Sciatic nerve (tissue), 2 donors: ENCODE measurements at regions not wholly inside any gene's neighbourhood (a gene's known extent, or its start where the extent isn't known, plus 50 kb on each side); places are given as distances from the start of the nearest gene placed in this dataset.
"Not testable (repeated sequence)": the region's sequence is repeated elsewhere in the genome, so short reads cannot be mapped to it uniquely, and the experiment has no call there.

Experiments used
- ATAC-seq: fragments of 200-7000 bp; cut with Tn5 transposase; one replicate; pipeline ENCODE4 v1.9.1; 2020; ENCODE audit warnings: mild to moderate bottlenecking, moderate library complexity
- DNase-seq: peaks from one replicate; pipeline ENCODE4 v3.0.0-alpha.2; 2020; ENCODE audit warnings: low spot score
- intact Hi-C: fragments of 100-400 bp; cut with DNase I; formaldehyde crosslinking; loops from one replicate; pipeline ENCODE4 v1.14.2; 2022
- donor health status: DM: no; HTN: no; CAD: no.
- donor health status: DM: no; HTN: no; CAD: no.

DNA sequence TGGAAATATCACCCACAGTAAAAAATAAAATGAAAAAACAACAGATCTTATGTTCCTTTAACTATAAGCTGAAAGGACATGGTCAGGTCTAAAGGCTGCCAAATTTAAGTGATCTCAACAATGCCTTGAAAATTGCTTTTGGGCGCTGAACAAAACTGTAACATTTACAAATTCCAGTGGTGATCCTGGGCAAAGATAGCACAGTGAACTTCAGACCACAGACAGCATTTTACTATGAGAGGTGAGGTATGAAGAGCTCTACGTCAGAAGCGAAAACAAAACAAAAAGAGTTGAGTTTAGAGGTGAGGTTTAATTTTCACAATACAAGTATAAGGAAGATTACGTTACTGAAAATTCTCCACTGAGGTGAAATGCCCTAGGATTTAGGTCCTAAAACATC, 165.8 kb upstream of the STK32A start:
- ATAC-seq, result no peak
- DNase-seq, result no peak
- intact Hi-C loops, result no loop called here

- intact Hi-C loops, result no loop called here
- no peak for ATAC-seq
- DNase-seq, result no peak
Measured at GRCh38 chr5:147072622-147073021, 162.2 kb upstream of the STK32A start.

DNA sequence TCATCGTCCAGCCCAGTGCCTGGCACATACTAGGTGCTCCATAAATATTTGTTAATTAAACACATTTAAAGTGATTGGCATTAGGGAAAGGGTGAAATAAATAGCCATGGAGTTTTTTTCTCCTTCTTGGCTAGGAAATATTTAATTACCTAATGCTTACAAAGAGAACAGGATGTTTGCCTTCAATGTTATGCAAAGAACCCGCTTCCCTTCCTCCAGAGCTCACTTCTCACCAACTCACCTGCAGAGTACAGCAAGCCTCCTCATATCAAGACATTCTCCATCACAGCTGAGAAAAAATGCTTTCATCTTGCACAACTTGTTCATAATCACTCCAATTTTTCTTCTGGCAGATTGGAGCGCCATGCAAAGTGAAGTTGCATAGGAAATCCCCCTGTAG, 161.7 kb upstream of the STK32A start:
- DNase-seq, result no peak
- ATAC-seq, result no peak
- intact Hi-C loops, result no loop called here

DNA sequence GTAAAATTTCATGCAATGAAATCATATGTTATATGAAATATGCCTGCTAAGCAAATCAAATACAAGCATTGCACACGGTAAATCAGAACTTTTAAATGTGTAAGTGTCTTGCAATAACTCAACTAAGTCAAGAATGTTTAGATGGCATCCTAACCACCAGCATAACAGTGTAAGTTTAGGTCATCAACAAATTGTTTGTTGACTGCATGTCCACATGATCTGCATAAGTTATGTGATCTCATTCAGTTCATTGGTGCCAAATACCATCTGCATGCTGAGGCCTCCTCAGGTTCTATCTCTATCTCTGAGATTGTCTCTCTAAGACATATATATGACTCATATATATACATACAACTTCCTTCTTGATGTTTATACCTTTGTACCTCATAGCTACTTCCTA, 159.6 kb upstream of the STK32A start:
- ATAC-seq (no peak), DNase-seq (no peak)
- intact Hi-C loops, result no loop called here

DNA sequence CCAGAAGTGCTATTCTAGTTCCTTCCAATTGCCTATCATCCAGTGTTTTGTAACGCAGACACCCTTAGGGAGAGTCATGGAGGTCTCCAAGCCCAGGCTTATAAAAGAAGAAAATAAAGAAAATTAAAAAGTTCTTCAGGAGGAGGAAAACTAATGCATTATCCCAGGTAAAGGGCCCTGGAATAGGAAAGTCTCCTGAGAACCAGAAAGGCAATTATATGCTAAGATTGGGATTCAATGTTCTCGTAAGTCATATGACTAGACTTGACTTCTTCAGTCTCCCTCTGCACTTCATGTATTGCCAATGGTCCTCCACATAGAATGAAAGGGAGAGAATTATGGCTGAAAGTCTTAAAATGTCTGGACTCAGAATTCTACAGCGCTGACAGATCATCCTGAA, 154.4 kb upstream of the STK32A start:
- DNase-seq (no peak), ATAC-seq (no peak)
- intact Hi-C loops, result no loop called here

DNA sequence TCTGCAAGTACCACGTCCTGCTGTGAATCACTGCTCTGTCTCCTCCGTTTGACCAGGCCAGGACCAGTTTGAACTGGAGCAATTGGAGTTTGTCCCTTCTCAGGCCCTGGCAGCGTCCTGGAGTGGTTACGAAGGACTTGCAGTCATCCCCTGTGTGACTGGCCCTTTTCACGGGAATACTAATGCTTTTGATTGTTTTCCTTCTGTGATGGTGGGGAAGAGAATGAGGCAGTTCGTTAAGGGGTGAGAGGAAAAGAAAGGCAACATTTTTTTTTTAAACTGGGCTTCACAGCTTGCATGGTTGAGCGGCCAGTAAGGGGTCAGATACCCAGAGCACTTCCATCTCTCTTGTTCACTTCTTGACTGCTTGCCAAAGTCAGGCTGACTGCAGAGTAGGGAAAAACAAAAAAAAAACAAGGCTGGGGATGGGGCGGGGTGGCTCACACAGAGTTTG, 153.5 kb upstream of the STK32A start:
- peak; percentile 65 for DNase-seq
- ATAC-seq, result peak; percentile 78
- intact Hi-C loops, result no loop called here

- DNase-seq (no peak), ATAC-seq (peak; percentile 61)
- intact Hi-C loops, result no loop called here
Measured at GRCh38 chr5:147084702-147085101, 150.1 kb upstream of the STK32A start.

- DNase-seq, result no peak
- intact Hi-C loops, result no loop called here
- ATAC-seq, result no peak
Measured at GRCh38 chr5:147085409-147085808, 149.4 kb upstream of the STK32A start.

DNA sequence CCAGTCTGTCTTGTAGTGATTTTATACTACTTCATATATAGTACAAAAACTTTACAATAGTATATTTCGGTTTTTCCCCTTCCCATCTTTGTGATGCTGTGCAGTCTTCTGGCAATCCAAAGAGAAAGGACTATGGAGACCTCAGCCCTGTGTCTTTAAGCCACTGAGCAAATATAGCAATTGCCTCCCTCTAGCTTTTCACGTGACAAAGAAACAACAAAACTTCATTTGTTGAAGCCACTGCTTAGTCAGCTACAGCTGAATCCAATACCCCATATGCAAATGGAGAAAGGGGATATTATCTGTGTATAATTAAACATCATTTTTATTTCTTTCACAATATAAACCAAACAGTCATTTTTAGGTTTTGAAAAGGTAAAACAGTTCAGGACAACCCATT, 142.8 kb upstream of the STK32A start:
- ATAC-seq, result no peak
- DNase-seq, result no peak
- intact Hi-C loops, result no loop called here

DNA sequence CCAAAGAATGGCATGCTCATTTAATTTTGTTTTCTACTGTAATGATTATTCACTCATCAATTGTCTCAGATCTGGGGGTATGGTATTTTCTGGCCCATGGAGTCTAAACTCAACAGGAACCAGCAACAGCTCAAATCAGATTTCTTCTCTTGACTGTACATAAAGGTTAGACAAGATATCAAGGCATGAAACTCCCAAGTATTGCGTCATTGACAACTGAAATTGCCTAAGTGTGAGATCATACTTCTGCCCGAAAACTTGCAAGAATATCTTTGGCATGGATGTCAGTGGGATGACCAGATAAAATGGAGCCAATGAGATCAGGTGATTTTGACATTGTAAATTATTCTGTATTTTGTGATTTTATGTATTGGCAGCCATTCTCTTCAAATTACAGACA, 141.7 kb upstream of the STK32A start:
- DNase-seq, result no peak
- intact Hi-C loops, result no loop called here

DNA sequence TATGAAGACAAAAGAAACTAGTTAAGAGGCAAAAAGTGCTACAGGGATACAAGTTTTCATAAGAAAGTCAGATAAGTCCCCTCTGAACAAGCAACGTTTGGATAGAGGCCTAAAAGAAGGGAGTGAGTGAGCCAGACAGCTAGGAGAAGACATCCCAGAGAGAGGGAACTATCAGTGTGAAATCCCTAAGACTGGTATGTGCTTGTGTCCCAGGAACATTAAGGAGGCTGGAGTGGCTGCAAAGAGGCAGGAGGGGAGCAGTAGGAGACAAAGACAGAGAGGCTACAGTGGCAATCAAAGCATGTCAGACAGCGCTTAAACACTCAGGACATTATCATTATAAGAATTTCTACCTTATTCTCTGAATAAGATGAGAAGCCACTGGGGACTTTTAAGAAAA, 139.1 kb upstream of the STK32A start:
- intact Hi-C loops, result no loop called here
- no peak for DNase-seq
- ATAC-seq, result no peak

More for the DNA sequence above, 141.7 kb upstream of the STK32A start:
- peak; percentile 42 for ATAC-seq

GRCh38 chr5:147098233-147098790, 136.5 kb upstream of the STK32A start:
- intact Hi-C loops, result no loop called here

DNA sequence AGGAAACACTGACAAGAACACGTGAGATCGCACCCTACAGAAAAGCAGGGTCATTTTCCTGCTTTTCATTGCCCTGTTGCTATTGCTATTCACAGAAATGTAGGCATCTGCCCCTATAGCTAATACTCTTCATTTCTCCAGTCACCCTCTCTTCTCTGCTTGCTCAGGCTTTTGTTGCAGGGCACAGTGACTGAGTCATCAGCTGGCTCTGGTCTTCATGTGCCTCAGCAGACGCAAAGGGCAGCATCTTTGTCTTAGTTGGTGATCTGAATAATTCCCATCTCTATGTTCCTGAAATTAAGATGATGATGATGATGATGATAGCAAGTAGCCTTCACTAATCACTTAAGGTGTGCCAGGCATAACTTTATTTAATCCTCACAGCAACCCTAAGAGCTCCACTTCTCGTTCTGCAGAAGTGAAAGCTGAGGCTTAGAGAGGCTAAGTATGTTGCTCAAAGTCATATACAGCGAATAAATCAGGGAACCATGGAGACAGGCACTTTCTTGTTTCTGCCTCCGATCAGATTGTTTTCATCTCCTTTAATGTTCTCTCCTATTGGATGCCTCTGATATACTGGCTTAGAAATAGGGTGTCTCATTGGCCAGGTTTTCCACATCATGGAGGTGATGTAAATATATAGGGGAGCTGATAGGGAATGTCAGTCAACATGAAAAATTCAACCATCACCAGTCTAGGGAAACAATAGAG, 133.0 kb upstream of the STK32A start:
- ATAC-seq (no peak), DNase-seq (no peak)
- intact Hi-C loops, result no loop called here

More at GRCh38 chr5:147098233-147098790, 136.5 kb upstream of the STK32A start:
- DNase-seq (no peak), ATAC-seq (peak; percentile 36)

- ATAC-seq (no peak), DNase-seq (no peak)
- intact Hi-C loops, result no loop called here
Measured at GRCh38 chr5:147112899-147113298, 121.9 kb upstream of the STK32A start.

- intact Hi-C loops, result no loop called here
- DNase-seq (no peak), ATAC-seq (no peak)
Measured at GRCh38 chr5:147113967-147114366, 120.9 kb upstream of the STK32A start.

DNA sequence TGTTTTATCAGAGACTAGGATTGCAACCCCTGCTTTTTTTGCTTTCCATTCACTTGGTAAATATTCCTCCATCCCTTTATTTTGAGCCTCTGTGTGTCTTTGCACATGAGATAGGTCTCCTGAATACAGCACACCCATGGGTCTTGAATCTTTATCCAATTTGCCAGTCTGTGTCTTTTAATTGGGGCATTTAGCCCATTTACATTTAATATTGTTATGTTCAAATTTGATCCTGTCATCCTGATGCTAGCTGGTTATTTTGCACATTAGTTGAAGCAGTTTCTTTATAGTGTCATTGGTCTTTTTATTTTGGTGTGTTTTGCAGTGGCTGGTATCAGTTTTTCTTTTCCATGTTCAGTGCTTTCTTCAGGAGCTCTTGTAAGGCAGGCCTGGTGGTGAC, 95.1 kb upstream of the STK32A start:
- intact Hi-C loops, DNase-seq, ATAC-seq: not testable (repeated sequence)

- DNase-seq, result no peak
- intact Hi-C loops, result no loop called here
- ATAC-seq, result no peak
Measured at GRCh38 chr5:147140558-147140957, 94.3 kb upstream of the STK32A start.

- DNase-seq, ATAC-seq, intact Hi-C loops: not testable (repeated sequence)
Measured at GRCh38 chr5:147141580-147141979, 93.2 kb upstream of the STK32A start.

DNA sequence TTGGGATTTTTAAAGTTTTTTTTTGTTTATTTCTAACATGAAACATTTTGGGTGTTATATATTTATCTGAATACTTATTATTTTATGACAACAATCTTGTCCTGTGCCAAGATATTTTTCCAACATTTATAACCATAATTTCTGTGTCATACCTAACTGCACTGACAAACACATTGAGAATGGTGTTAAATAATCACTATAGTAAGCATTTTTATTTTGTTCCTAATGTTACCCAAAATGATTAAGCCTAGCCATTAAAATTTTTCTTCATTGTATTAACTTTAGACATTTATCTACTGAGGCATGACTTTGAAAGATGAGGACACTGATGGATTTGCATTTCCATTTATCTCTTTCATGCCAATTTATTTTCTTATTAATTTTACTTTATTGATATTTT, 91.6 kb upstream of the STK32A start:
- no peak for ATAC-seq
- intact Hi-C loops, result no loop called here
- DNase-seq, result no peak

DNA sequence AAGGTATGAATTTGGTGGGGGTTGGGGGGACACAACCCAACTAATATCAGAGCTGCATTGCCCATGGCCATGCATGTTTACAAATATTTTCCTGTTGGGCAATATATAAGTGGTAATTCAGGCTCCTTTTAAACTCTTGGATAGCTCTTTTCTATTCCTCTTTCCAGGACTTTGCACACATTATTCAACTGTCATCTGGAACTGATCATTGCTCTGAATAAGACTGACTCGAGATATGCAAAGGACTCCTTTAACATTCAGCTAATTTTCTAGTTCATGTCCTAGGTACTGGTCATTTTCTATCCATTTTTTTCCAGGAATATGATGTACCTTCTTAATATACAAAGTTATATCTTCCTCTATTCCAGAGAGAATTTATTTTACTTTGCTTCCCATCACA, 89.5 kb upstream of the STK32A start:
- no peak for ATAC-seq
- intact Hi-C loops, result no loop called here
- DNase-seq, result no peak

DNA sequence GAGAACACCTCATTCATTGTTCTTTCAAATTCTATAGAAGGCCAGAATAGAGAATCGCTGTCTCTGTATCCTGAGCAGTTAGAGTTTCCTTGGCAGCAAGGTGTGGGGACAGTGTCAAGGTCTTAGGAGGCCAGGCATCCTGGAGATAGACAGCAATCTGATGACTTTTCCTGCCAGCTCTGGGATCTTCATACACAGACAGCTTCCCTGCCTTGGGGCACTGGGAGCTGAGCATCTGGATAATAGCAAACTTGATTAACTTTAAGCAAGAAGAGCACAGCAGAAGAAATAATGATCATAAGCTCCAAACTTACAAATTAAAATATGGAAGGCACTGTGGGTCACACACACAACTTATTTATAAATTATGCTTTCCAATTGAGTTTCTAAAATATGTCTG, 86.1 kb upstream of the STK32A start:
- DNase-seq, result no peak
- intact Hi-C loops, result no loop called here
- no peak for ATAC-seq
